ENCODE measurements at regions not wholly inside any gene's neighbourhood (a gene's known extent, or its start where the extent isn't known, plus 50 kb on each side); places are given as distances from the start of the nearest gene placed in this dataset.

DNA sequence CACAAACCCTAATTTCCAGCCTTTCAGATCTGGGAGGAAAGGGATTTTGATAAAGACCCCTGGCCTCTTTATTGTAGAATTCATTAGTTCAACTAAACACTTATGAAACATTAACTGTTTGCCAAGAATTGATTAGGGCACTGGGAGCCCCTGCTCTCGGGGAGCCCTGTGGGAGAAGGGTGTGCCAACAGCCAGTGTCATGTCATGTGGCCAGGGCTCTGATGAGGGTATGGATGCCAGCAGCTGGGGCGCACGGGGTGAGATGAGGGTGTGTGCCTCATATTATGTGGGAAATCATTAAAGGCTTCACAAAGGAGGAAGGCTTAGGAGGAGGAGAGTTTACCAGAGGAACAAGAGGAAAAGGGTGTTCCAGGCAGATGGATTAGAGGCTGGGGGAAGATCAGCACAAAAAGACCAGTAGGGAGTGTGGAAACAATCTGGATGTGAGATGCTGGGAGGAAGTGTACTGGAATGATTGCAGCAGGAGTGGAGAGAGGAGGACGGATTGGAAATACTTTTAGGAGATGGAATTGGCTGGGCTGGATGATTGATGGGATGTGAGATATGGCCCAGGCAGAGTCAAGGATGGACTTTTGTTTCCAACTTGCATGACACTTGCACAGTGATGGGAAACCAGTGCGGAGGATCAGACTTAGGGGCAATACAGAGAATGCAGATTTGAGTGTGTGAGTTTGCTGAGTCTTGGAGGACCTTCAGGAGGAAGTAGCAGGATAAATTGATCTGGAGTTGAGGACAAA, 137.8 kb downstream of the CSNK2A3 start:
- Histone ChIP-seq H3K9me3 (no peaks in the 10 kb centered on the region), H3K36me3 (no peaks in the 10 kb centered on the region), H3K27me3 (no peaks in the 10 kb centered on the region), H3K27ac (no peak overlapping the region), H3K4me3 (no peak overlapping the region), H3K4me1 (no peaks in the 10 kb centered on the region)
- no peak for TF ChIP-seq CTCF (IDR thresholded peaks at IDR 0.05)
- TF ChIP-seq POLR2A (IDR thresholded peaks at IDR 0.05): no peak
- DNase-seq: no peak

DNA sequence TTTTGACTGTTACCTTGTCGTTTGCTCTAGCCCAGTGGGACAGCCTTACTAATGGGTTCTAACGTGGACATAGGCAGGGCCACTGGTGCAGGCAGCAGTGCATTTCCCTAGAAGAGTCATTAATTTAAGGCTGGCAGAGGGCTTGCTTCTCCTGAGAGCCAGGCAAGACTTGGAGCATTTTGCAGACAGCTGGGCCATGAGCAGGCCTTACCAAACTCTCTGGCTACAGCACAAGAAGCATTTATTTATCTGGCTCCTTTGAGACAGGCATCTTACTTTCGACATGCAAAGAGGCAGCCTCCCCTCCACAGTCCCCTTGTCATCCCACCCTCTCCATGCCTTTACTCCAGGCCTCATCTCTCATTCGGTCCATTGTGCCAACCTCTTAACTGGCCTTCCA, 139.9 kb downstream of the CSNK2A3 start:
- H3K4me3 ChIP-seq: no peak overlapping the region
- H3K9me3 ChIP-seq: no peaks in the 10 kb centered on the region
- no peaks in the 10 kb centered on the region for H3K27me3 ChIP-seq
- no peaks in the 10 kb centered on the region for H3K36me3 ChIP-seq
- no peaks in the 10 kb centered on the region for H3K4me1 ChIP-seq
- no peak for DNase-seq
- TF ChIP-seq POLR2A (IDR thresholded peaks at IDR 0.05) (no peak), CTCF (IDR thresholded peaks at IDR 0.05) (no peak)
- H3K27ac ChIP-seq: no peak overlapping the region

DNA sequence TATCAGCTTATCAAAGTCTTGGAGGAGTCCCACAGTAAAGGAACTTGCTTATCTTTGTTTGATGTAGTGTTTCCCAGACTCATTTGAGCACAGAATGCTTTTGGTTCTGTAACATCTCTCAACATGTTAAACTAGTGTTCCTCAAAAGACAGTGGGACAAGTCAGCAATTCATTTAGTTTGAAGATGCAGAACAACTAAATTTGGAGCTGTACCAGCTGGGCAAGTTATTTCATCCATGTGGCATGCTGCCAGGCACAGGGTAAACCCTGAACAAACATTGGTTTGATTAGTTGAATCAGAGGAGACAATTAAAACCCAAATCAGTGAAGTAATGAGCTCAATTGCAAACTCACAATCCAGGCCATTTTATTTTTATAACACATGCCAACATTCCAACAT, 141.2 kb downstream of the CSNK2A3 start:
- H3K27ac ChIP-seq: no peak overlapping the region
- no peak for TF ChIP-seq POLR2A (IDR thresholded peaks at IDR 0.05)
- no peak for TF ChIP-seq CTCF (IDR thresholded peaks at IDR 0.05)
- H3K36me3 ChIP-seq: no peaks in the 10 kb centered on the region
- H3K4me3 ChIP-seq: no peak overlapping the region
- no peaks in the 10 kb centered on the region for H3K27me3 ChIP-seq
- H3K9me3 ChIP-seq: no peaks in the 10 kb centered on the region
- no peaks in the 10 kb centered on the region for H3K4me1 ChIP-seq
- no peak for DNase-seq

DNA sequence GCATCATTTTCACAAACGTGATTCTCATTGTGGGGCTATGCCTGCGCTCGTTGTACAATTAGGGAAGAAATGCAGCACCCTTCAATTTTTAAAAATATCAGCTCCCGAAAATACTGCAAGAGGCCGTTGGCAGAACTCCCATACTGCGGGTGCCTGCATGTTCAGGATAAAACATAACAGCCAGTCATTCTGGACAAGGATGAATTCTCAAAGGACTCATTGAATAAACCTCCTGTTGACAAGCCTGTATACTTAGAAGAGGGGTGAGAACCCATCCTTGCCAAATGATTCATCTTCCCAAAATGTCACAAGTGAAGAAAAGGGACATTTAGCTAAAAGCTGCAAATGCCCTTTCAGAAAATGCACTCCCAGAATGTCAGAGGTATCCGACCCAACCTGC, 141.9 kb downstream of the CSNK2A3 start:
- H3K27ac ChIP-seq: no peak overlapping the region
- DNase-seq: no peak
- H3K4me3 ChIP-seq: no peak overlapping the region
- no peaks in the 10 kb centered on the region for H3K4me1 ChIP-seq
- TF ChIP-seq CTCF (IDR thresholded peaks at IDR 0.05) (no peak), POLR2A (IDR thresholded peaks at IDR 0.05) (no peak)
- H3K36me3 ChIP-seq: no peaks in the 10 kb centered on the region
- no peaks in the 10 kb centered on the region for H3K9me3 ChIP-seq
- no peaks in the 10 kb centered on the region for H3K27me3 ChIP-seq

DNA sequence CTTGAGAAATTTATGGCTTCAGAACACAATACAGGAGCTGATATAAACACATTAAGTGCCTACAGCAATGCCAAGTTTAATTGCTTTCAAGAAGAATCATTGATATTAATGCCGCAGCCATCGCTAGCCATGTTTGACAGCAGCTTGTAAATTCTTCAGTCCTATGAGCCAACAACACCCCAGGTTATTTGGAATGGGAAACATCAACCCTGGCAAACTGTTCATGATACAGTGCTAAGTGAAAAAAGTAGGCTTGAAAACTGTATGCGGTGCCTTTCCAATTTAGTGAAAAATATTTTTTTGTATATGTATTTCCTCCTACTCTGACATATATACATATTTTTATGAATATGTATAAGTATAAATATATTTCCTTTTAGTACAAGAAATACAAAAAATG, 142.6 kb downstream of the CSNK2A3 start:
- no peak overlapping the region for H3K27ac ChIP-seq
- TF ChIP-seq POLR2A (IDR thresholded peaks at IDR 0.05) (no peak), CTCF (IDR thresholded peaks at IDR 0.05) (no peak)
- no peaks in the 10 kb centered on the region for H3K4me1 ChIP-seq
- H3K4me3 ChIP-seq: no peak overlapping the region
- no peaks in the 10 kb centered on the region for H3K9me3 ChIP-seq
- H3K36me3 ChIP-seq: no peaks in the 10 kb centered on the region
- no peaks in the 10 kb centered on the region for H3K27me3 ChIP-seq
- DNase-seq: no peak

GRCh38 chr11:11209967-11210366, 143.1 kb downstream of the CSNK2A3 start:
- TF ChIP-seq POLR2A (IDR thresholded peaks at IDR 0.05) (no peak), CTCF (IDR thresholded peaks at IDR 0.05) (no peak)
- Histone ChIP-seq H3K4me1 (no peaks in the 10 kb centered on the region), H3K27me3 (no peaks in the 10 kb centered on the region), H3K27ac (no peak overlapping the region), H3K4me3 (no peak overlapping the region), H3K36me3 (no peaks in the 10 kb centered on the region), H3K9me3 (no peaks in the 10 kb centered on the region)
- no peak for DNase-seq

Measured in Peyer's patch (tissue), 4 donors.